NCI-H146 treated with DMSO at 0.1 percent for 48 hours (cell line): ENCODE measurements at regions not wholly inside any gene's neighbourhood (a gene's known extent, or its start where the extent isn't known, plus 50 kb on each side); places are given as distances from the start of the nearest gene placed in this dataset.
A peak's percentile ranks its signal among the peaks of the same experiment; 100 is the strongest.

Experiments used
- DNase-seq: peaks from one replicate; lab custom pipeline; 2025; ENCODE audit not compliant: unreplicated experiment; lab: John Stamatoyannopoulos, UW

DNA sequence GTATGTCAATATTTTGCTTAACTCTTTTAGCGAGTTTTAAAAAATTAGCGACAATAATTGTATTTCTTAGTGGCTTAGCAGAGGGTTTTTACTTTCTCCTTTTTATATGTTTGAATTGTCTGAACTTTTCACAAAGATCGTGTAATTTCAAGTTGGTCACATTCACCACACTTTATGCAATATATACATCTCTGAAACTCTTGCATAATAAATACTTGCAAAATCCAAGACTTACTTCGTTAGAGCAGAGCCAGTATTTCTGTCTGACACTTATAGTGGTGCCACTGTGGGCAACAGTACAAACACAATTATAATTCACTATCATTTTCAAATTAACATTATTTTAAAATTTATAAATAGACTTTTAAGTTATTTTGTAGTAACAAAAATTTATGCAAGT is 62.0 kb downstream of the SUCNR1 start:
- DNase-seq = no peak

- DNase-seq = no peak
These were observed 67.0 kb downstream of the SUCNR1 start for GRCh38 chr3:151940481-151940880.

DNA sequence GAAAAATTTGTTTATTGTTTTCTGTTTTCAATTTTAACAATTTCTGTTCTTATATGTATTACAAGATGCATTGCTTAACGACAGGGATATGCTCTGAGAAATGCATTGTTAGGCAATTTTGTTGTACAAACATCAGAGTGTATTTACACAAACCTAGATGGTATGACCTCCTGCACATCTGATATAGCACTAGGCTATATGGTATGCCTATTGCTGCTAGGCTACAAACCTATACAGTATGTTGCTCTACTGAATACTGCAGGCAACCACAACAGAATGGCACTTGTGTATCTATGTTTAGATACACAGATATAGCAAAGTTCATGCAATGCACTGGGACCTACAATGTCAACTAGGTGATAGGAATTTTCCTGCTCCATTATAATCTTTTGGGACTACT is 70.1 kb downstream of the SUCNR1 start:
- no peak for DNase-seq

DNA sequence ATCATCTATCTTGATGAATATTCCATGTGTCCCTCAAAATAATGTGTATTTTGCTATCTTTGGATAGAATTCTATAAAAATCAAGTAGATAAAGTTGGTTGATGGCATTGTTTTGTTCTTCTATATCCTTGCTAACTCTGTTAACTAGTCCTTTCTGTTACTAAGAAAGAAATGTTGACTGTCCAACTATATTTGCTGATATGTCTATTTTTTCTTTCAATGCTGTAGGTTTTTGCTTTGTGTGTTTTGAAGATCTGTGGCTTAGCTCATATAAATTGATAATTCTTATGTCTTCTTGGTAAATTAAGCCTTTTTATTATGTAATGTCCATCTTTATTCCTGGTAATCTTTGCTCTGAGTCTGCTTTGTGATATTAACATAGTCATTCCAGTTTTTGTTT is 70.9 kb downstream of the SUCNR1 start:
- DNase-seq = no peak

GRCh38 chr3:151946606-151947005 is 73.2 kb downstream of the SUCNR1 start:
- no peak for DNase-seq

GRCh38 chr3:151949706-151950105 is 76.3 kb downstream of the SUCNR1 start:
- DNase-seq = no peak

DNA sequence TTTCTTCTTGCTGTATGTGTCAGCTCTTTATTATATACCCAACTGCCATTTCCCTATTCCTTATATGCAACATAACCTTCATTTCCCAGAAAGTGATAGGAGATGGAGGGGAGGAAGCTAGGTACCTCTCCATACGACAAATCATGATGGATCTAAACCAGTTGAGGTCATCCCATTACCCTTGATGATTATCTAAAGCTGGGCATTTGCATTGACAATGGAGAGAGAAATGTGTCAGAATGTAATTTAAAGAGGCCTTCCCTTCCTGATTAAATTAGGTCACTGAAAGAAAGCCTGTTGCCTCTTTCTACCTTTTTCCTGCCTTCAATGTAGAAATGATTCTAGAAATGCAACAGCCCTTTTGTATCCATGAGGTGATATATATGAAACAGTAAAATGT is 81.9 kb downstream of the SUCNR1 start:
- DNase-seq = no peak

GRCh38 chr3:151960961-151961580 is 87.6 kb downstream of the SUCNR1 start:
- DNase-seq = no peak

DNA sequence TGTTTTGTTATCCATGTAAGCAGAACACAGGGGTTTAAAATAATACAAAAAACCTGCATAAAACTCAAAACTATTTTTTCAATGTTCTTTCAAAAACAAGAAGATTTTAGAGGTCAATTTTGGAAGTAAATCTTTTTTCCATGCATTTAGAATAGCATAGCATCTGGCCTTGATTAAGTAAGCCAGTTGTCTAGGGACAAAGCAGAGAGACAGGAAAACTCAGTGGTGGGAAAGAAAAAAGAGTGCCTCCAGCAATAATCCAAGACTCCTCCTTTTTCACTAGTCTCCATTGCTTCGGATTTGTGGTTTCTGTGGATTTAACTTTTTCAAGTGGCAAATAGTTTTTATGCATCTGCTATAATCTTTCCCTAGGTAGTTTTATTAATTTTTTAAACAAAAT is 88.9 kb downstream of the SUCNR1 start:
- DNase-seq = no peak

DNA sequence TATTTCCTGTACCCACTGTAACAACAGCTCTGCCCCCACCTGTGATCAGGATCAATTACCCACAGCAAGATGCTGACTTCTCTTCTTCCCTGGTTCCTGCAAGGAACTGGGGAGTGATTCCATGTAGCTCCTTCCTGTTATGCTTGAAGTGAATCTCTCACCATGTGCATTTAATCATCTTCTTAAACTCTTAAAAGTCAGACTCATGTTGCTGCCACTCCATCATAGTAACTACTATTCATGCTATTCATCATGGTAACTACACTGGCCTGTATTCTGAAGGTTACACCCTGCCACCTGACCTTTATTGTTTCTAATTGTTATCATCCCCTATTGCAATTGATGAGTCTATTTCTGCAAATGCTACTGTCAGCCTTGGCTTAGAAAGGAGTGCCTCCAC is 89.5 kb downstream of the SUCNR1 start:
- no peak for DNase-seq

DNA sequence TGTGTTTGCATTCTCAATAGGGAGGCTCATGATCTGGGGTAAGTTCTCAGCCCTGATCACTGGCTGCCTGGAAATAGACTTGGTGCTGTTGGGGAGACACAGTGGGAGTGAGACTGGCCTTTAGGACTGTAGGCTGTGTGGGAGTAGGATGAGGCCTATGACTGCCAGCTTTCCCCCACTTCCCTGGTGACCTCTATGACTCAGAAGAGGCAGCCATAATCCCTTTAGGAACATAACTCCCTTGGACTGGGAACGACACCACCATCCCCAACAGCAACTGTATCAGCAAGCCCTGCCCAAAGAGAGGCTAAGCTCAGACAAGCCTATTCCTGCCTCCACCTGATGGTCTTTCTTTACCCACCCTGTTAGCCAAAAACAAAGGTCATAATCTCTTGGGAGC is 91.3 kb downstream of the SUCNR1 start:
- no peak for DNase-seq

DNA sequence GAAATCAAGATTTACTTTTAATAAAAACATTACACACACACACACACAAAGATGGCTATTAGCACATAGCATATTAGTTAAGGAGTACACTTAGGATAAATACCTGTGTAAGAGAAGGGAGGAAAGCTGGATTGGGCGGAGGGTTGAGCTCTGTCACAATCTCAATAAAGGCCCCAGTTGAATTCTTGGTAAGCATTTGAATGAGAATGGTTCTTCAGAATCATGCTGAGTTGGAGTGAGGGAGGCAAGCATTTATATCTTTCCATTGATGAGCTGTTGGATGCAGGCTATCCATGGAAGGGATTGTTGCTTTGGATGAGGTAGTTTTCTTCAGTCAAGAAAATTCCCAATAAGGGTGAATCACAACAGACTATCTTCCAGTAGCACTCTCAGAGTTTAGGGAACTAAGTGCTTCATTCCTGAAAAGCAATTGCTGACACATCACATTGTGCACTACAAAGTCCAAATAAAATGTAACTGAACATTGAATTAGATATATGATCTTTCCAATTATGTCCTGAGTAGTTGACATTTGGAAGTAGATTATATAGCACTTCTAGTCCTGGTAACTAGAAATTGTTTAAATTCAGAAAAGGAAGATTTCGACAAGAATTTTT is 95.7 kb downstream of the SUCNR1 start:
- no peak for DNase-seq

GRCh38 chr3:151971814-151972579 is 98.6 kb downstream of the SUCNR1 start:
- peak; percentile 96 for DNase-seq

GRCh38 chr3:151974067-151974466 is 100.6 kb downstream of the SUCNR1 start:
- no peak for DNase-seq

DNA sequence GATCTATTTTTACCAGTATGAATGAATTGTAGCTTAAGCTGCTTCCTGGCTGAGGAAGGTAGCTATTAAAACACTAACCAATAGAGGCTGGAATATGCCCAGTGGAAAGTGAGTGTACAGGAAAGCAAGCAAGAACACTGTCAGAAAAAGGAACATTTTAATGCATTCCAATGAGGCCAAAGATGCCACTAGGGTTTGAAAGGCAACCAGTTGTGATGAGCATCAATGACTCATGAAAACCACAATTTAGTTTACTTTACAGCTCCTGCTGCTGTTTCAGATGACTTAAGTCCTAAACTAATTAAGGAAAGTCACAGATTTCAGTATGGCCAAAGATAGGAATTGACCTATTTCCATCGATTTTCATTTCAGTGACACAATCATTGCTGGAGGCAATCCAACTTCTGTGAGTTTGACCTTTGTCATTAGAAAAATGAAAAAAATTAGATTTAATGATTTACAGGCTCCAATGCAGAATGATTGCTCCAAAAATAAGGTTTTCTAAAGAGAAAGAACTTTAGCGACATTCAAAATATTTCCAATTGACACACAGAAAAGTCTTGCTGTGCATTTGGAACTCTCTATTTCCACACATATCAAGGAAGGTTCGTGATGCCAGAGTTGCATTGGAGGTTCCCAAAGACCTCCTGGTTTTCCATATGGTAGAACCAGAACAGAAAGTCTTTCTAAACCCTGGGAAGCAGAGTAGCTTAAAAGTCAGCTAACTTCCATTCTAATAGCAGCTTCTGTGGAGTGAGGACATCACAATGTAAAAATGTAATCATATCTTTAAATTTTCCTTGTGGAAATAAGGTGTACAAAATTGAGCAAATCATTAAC is 103.0 kb downstream of the SUCNR1 start:
- no peak for DNase-seq

DNA sequence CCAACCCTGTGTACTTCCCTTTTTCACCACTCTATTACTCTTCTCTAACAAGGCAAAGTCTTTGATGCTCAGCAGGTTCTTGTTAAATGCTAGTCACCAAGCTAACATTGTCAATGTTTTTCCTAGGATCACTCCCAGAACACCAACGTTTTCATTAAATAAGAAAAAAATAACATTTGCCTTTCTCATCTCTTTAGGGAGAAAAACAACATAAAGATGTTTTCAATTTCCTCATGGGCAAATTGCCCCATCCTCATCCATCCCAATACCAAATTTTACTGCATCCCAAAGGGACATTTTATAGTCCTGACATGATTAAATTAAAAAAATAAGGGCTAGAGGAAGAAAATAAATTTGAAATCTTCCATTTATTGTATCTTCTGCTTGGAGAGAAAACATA is 106.5 kb downstream of the SUCNR1 start:
- DNase-seq = no peak

DNA sequence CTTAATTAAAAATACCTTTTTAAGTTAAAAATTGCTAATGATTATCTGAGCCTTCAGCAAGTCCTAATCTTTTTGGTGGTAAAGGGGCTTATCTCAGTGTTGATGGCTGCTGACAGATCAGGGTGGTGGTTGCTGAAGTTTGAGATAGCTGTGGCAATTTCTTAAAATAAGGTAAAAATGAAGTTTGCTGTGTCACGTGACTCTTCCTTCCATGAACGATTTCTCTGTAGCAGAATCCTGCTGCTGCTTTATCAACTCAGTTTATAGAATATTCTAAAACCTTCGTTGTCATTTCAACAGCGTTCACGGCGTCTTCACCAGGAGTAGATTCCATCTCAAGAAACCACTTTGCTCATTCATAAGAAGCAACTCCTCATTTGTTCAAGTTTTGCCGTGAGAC is 110.1 kb downstream of the SUCNR1 start:
- no peak for DNase-seq

DNA sequence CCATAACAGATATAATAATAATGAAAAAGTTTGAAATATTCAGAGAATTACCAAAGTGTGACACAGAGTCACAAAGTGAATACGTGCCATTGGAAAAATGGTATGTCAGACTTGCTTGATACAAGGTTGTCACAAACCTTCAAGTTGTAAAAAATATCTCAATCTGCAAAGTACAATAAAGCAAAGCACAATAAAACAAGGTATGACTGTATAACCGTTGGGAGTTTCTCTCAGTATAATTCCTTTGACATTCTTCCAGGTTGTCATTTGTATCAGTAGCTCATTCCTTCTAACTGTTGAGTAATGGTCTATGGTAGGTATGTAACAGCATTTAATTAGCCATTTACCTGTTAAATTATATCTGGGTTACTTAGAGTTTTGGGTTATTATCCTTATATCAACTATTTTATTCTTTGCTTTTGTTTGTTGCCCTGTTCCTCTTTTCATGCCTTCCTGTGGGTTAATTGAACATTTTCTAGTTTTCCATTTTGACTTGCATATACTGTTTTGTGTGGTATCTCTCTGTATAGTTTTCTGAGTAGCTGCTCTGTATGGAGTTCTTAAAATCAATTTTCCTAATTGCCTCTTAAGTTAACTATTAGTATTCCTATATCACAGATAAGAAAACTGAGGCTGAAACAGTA is 112.5 kb downstream of the SUCNR1 start:
- DNase-seq = no peak

- no peak for DNase-seq
These were observed 114.5 kb downstream of the SUCNR1 start for GRCh38 chr3:151987893-151988292.

DNA sequence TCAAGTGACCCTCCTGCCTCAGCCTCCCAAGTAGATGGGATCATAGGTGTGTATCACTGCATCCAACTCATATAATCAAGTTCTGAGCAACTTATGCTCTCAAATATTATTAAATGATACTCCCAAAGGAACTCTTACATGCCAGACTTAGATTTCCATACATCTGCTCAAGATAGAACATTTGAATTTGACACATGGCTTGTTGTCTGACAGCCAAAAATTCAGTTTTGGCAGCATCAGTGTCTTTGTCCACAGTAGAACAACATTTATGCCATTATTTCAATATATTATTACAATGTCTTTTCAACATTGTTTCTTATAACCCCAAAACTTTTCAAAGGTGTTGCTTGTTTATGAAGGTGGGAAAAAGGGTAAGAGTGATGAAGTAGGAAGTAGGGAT is 116.2 kb downstream of the SUCNR1 start:
- DNase-seq = no peak
